NCI-H2196 treated with DMSO at 0.1 percent for 48 hours (cell line): ENCODE measurements at regions not wholly inside any gene's neighbourhood (a gene's known extent, or its start where the extent isn't known, plus 50 kb on each side); places are given as distances from the start of the nearest gene placed in this dataset.

Experiments used
- DNase-seq: peaks from one replicate; lab custom pipeline; 2025; ENCODE audit not compliant: unreplicated experiment; lab: John Stamatoyannopoulos, UW

GRCh38 chr4:180512801-180513475 lies 1730.3 kb upstream of the TENM3 start:
- no peak for DNase-seq

GRCh38 chr4:180518906-180519305 lies 1724.3 kb upstream of the TENM3 start:
- no peak for DNase-seq

GRCh38 chr4:180521181-180521580 lies 1722.0 kb upstream of the TENM3 start:
- DNase-seq = no peak

GRCh38 chr4:180525523-180526077 lies 1717.6 kb upstream of the TENM3 start:
- DNase-seq = no peak

GRCh38 chr4:180528003-180528402 lies 1715.2 kb upstream of the TENM3 start:
- no peak for DNase-seq

- DNase-seq = no peak
Observed at GRCh38 chr4:180530787-180531186, 1712.4 kb upstream of the TENM3 start.

- no peak for DNase-seq
Observed at GRCh38 chr4:180532691-180533090, 1710.5 kb upstream of the TENM3 start.

GRCh38 chr4:180538384-180539057 lies 1704.7 kb upstream of the TENM3 start:
- no peak for DNase-seq

GRCh38 chr4:180539284-180539683 lies 1703.9 kb upstream of the TENM3 start:
- DNase-seq = no peak

- DNase-seq = no peak
Observed at GRCh38 chr4:180541678-180542077, 1701.5 kb upstream of the TENM3 start.

GRCh38 chr4:180542445-180543100 lies 1700.6 kb upstream of the TENM3 start:
- DNase-seq = no peak

- DNase-seq = no peak
Observed at GRCh38 chr4:180550106-180550505, 1693.1 kb upstream of the TENM3 start.

- no peak for DNase-seq
Observed at GRCh38 chr4:180557348-180557747, 1685.9 kb upstream of the TENM3 start.

GRCh38 chr4:180557950-180558349 lies 1685.3 kb upstream of the TENM3 start:
- DNase-seq = no peak

GRCh38 chr4:180558427-180558826 lies 1684.8 kb upstream of the TENM3 start:
- no peak for DNase-seq

- DNase-seq = no peak
Observed at GRCh38 chr4:180560896-180561295, 1682.3 kb upstream of the TENM3 start.

GRCh38 chr4:180564026-180564425 lies 1679.2 kb upstream of the TENM3 start:
- DNase-seq = no peak

- no peak for DNase-seq
Observed at GRCh38 chr4:180564448-180564847, 1678.8 kb upstream of the TENM3 start.

- no peak for DNase-seq
Observed at GRCh38 chr4:180565856-180566431, 1677.3 kb upstream of the TENM3 start.

GRCh38 chr4:180566492-180566891 lies 1676.7 kb upstream of the TENM3 start:
- DNase-seq = no peak

GRCh38 chr4:180567080-180567479 lies 1676.1 kb upstream of the TENM3 start:
- no peak for DNase-seq
